WERI-Rb-1 (cell line): ENCODE measurements at regions not wholly inside any gene's neighbourhood (a gene's known extent, or its start where the extent isn't known, plus 50 kb on each side); places are given as distances from the start of the nearest gene placed in this dataset.

Experiments
- DNase-seq: peaks from one replicate; pipeline ENCODE4 v3.0.0-alpha.2; 2020
- H3K27ac ChIP-seq: fragments of 250-450 bp; sonication (Bioruptor Pico); 2 replicates; pipeline ENCODE4 v1.5.1; 2020; ENCODE audit warnings: mild to moderate bottlenecking, moderate library complexity
- H3K27me3 ChIP-seq: fragments of 250-450 bp; sonication (Bioruptor Pico); 2 replicates; pipeline ENCODE4 v1.5.1; 2021; ENCODE audit warnings: mild to moderate bottlenecking, low read depth, moderate library complexity; ENCODE audit not compliant: insufficient read depth, severe bottlenecking
- H3K36me3 ChIP-seq: fragments of 250-450 bp; sonication (Bioruptor Pico); 2 replicates; pipeline ENCODE4 v1.5.1; 2020; ENCODE audit warnings: mild to moderate bottlenecking, moderate library complexity
- H3K4me3 ChIP-seq: 2 replicates; pipeline ENCODE4 v1.5.1; 2011; ENCODE audit warnings: low read depth, mild to moderate bottlenecking, control low read depth, low read length
- H3K9me3 ChIP-seq: fragments of 250-450 bp; sonication (Bioruptor Pico); 2 replicates; pipeline ENCODE4 v1.5.1; 2021; ENCODE audit warnings: mild to moderate bottlenecking, moderate library complexity; ENCODE audit not compliant: severe bottlenecking
- CTCF ChIP-seq: IDR thresholded peaks from 2 replicates; pipeline ENCODE4 v1.5.1; 2011; ENCODE audit warnings: low read depth, mild to moderate bottlenecking, control low read depth, inconsistent platforms, low read length

GRCh38 chr18:29712785-29713184, 1329.8 kb downstream of the DSC3 start:
- Histone ChIP-seq H3K27me3 (no peaks in the 10 kb centered on the region), H3K4me3 (no peak overlapping the region), H3K9me3 (no peaks in the 10 kb centered on the region), H3K27ac (no peak overlapping the region), H3K36me3 (no peaks in the 10 kb centered on the region)
- DNase-seq = no peak
- TF ChIP-seq CTCF = no peak

- no peak for TF ChIP-seq CTCF
- no peak for DNase-seq
- no peaks in the 10 kb centered on the region for H3K9me3 ChIP-seq
- H3K36me3 ChIP-seq = no peaks in the 10 kb centered on the region
- H3K27ac ChIP-seq = no peak overlapping the region
- no peaks in the 10 kb centered on the region for H3K27me3 ChIP-seq
- no peak overlapping the region for H3K4me3 ChIP-seq
Observed at GRCh38 chr18:29711932-29712331, 1330.6 kb downstream of the DSC3 start.

GRCh38 chr18:29693334-29693733, 1349.2 kb downstream of the DSC3 start:
- no peak overlapping the region for H3K27ac ChIP-seq
- TF ChIP-seq CTCF = no peak
- no peaks in the 10 kb centered on the region for H3K36me3 ChIP-seq
- no peak for DNase-seq
- no peaks in the 10 kb centered on the region for H3K27me3 ChIP-seq
- H3K4me3 ChIP-seq = no peak overlapping the region
- no peaks in the 10 kb centered on the region for H3K9me3 ChIP-seq

- Histone ChIP-seq H3K27me3 (no peaks in the 10 kb centered on the region), H3K9me3 (no peaks in the 10 kb centered on the region), H3K27ac (no peak overlapping the region), H3K36me3 (no peaks in the 10 kb centered on the region), H3K4me3 (no peak overlapping the region)
- no peak for DNase-seq
- TF ChIP-seq CTCF = no peak
Observed at GRCh38 chr18:29681578-29681977, 1361.0 kb downstream of the DSC3 start.

GRCh38 chr18:29664278-29665036, 1378.1 kb downstream of the DSC3 start:
- DNase-seq = no peak
- no peaks in the 10 kb centered on the region for H3K36me3 ChIP-seq
- no peaks in the 10 kb centered on the region for H3K27me3 ChIP-seq
- no peak overlapping the region for H3K4me3 ChIP-seq
- H3K9me3 ChIP-seq = no peaks in the 10 kb centered on the region
- H3K27ac ChIP-seq = no peak overlapping the region
- TF ChIP-seq CTCF = no peak

- TF ChIP-seq CTCF = no peak
- Histone ChIP-seq H3K4me3 (no peak overlapping the region), H3K9me3 (no peaks in the 10 kb centered on the region), H3K27me3 (no peaks in the 10 kb centered on the region), H3K36me3 (no peaks in the 10 kb centered on the region), H3K27ac (no peak overlapping the region)
- DNase-seq = no peak
Observed at GRCh38 chr18:29661924-29662323, 1380.6 kb downstream of the DSC3 start.
